Left ventricle myocardium inferior (tissue), 1 donor: ENCODE measurements at regions not wholly inside any gene's neighbourhood (a gene's known extent, or its start where the extent isn't known, plus 50 kb on each side); places are given as distances from the start of the nearest gene placed in this dataset.

ENCODE experiments used
- DNase-seq: peaks from one replicate; pipeline ENCODE4 v3.0.0-alpha.2; 2020
- H3K27ac ChIP-seq: fragments of 200-600 bp; replicated peaks from 2 replicates; pipeline ENCODE4 v1.8.0; 2021
- H3K27me3 ChIP-seq: fragments of 200-600 bp; 2 replicates; pipeline ENCODE4 v1.8.0; 2021; ENCODE audit warnings: low read depth
- H3K36me3 ChIP-seq: fragments of 200-600 bp; 2 replicates; pipeline ENCODE4 v1.8.0; 2021
- H3K4me1 ChIP-seq: fragments of 200-600 bp; 2 replicates; pipeline ENCODE4 v1.8.0; 2021
- H3K4me3 ChIP-seq: fragments of 200-600 bp; 2 replicates; pipeline ENCODE4 v1.8.0; 2021; ENCODE audit warnings: mild to moderate bottlenecking, moderate library complexity
- H3K9me3 ChIP-seq: fragments of 200-600 bp; replicated peaks from 2 replicates; pipeline ENCODE4 v1.8.0; 2021
- intact Hi-C: fragments of 100-400 bp; cut with micrococcal nuclease; formaldehyde crosslinking; loops from one replicate; pipeline ENCODE4 v1.11.0; 2022
- TF ChIP-seq, protein P1 (sequence below): fragments of 200-600 bp; IDR thresholded peaks from 2 replicates; pipeline ENCODE4 v1.8.0; 2021; ENCODE audit warnings: antibody characterized with exemption, mild to moderate bottlenecking, borderline replicate concordance
- donor health status: DM: no; HTN: yes; CAD: no; lungs with severe emphysema.

DNA sequence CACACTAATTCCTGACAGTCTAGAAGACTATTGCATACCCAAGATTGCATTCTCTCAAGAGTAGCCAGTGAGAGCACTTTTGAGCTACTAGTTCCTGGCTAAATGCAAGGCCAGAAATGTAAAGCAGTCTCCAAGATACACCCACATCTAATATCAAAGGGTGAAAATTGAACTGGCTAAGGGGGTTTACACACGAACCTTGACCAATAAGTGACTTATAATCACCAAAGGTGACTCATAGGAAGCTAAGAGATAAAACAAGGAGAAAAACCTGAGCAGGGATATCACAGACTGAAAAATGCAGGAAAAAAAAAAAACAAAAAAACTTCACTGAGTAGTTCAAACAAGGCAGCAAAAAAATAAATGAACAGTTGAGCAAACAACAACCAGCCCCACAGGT lies 172.2 kb upstream of the RRP15 start:
- DNase-seq = no peak
- H3K27me3 ChIP-seq = no peaks in the 10 kb centered on the region
- TF ChIP-seq, protein P1, sequence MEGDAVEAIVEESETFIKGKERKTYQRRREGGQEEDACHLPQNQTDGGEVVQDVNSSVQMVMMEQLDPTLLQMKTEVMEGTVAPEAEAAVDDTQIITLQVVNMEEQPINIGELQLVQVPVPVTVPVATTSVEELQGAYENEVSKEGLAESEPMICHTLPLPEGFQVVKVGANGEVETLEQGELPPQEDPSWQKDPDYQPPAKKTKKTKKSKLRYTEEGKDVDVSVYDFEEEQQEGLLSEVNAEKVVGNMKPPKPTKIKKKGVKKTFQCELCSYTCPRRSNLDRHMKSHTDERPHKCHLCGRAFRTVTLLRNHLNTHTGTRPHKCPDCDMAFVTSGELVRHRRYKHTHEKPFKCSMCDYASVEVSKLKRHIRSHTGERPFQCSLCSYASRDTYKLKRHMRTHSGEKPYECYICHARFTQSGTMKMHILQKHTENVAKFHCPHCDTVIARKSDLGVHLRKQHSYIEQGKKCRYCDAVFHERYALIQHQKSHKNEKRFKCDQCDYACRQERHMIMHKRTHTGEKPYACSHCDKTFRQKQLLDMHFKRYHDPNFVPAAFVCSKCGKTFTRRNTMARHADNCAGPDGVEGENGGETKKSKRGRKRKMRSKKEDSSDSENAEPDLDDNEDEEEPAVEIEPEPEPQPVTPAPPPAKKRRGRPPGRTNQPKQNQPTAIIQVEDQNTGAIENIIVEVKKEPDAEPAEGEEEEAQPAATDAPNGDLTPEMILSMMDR = no peak
- H3K36me3 ChIP-seq = no peaks in the 10 kb centered on the region
- no peaks in the 10 kb centered on the region for H3K4me1 ChIP-seq
- peaks cover 35% of the 10 kb centered on the region for H3K9me3 ChIP-seq
- no peak overlapping the region for H3K27ac ChIP-seq
- intact Hi-C loops = no loop called here
- no peak overlapping the region for H3K4me3 ChIP-seq

DNA sequence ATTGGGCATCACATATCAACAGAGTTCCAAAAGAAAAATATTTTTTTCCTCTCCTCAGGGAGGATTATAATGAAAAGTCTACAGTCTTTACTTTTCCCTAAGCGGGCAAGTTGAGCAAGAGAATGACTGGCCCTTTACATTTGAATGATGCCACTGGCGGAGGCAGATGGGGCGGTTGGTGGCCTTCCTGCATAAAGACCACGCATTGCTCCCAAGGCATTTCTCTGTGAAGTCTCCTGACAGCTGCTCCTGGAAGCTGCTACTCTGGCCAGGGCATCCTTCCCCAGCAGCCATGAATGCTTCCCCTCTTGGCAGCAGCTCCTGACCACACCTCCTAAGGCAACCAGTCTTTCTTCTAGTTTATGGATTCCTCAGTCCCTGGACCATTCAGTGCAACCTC lies 161.1 kb upstream of the RRP15 start:
- Histone ChIP-seq H3K4me3 (no peak overlapping the region), H3K27me3 (no peaks in the 10 kb centered on the region), H3K36me3 (no peaks in the 10 kb centered on the region), H3K9me3 (no peaks in the 10 kb centered on the region), H3K4me1 (no peaks in the 10 kb centered on the region), H3K27ac (no peak overlapping the region)
- intact Hi-C loops = no loop called here
- no peak for DNase-seq
- TF ChIP-seq, protein P1 = no peak

DNA sequence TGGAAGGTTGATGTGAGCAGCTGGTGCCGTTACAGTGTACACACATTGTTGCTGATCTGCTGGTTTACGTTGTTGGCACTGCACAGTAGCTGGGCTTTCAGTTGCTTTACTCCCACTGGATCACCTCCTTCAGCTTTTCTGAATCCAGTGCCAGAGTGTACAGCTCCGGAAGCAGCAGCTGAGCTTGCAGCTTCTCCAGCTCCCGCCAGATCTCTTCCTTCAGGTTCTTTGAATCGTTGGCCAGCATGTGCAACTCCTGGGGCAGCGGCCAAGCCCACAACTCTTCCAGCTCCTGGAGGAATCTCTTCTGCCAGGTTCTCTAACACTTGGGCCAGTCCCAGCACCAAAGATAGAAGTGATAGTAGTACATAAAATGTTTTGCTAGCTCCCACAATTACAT lies 149.7 kb upstream of the RRP15 start:
- no peak overlapping the region for H3K4me3 ChIP-seq
- no peak overlapping the region for H3K27ac ChIP-seq
- peaks cover 16% of the 10 kb centered on the region for H3K9me3 ChIP-seq
- DNase-seq = no peak
- H3K4me1 ChIP-seq = no peaks in the 10 kb centered on the region
- H3K36me3 ChIP-seq = no peaks in the 10 kb centered on the region
- H3K27me3 ChIP-seq = no peaks in the 10 kb centered on the region
- TF ChIP-seq, protein P1 = no peak
- intact Hi-C loops = no loop called here

DNA sequence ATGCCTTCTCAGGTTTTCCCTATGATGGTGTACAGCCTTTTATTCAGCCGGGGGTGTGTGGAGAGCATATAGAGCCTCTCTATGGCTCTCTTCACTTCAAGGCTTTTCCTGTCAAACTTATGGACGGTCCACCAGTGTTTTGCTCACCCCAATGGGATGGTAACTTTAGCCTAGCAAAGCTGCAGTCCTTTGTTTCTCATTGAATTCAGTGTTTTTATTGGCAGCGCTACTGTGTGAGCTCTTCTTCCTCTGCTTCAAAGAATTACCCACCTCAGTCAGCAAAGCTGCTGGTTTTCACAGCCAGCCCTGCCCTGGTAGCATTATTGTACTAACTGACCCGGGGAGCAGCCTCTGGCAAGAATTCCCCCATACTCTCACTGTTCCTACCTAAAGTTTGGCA lies 145.3 kb upstream of the RRP15 start:
- no peak overlapping the region for H3K27ac ChIP-seq
- TF ChIP-seq, protein P1 = no peak
- no peak overlapping the region for H3K4me3 ChIP-seq
- H3K27me3 ChIP-seq = no peaks in the 10 kb centered on the region
- H3K36me3 ChIP-seq = no peaks in the 10 kb centered on the region
- DNase-seq = no peak
- H3K4me1 ChIP-seq = no peaks in the 10 kb centered on the region
- peaks cover 15% of the 10 kb centered on the region for H3K9me3 ChIP-seq
- intact Hi-C loops = no loop called here

DNA sequence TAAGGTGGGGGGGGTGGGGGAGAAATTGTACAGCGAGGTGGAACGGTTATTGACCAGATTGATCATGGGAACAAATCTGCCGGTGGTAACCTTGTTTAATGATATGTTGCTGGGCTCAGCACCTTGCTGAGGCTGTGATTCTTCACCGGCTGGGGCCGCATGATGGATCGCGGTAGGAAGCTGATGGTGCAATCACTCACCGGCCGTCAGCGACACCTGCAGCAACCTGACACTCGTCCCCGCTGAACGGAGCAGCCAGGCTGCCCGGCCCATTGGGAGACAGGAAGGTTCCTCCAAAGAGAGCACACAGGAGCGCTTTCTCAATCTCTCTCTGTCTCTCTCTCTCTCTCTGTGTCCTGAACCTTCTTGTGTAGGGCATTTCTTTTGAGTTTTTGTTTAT lies 128.5 kb upstream of the RRP15 start:
- H3K4me1 ChIP-seq = no peaks in the 10 kb centered on the region

More for the DNA sequence above, 128.5 kb upstream of the RRP15 start:
- intact Hi-C loops = no loop called here
- no peak overlapping the region for H3K27ac ChIP-seq
- peak; percentile 21 for DNase-seq
- peaks cover 38% of the 10 kb centered on the region for H3K27me3 ChIP-seq
- no peak overlapping the region for H3K4me3 ChIP-seq
- TF ChIP-seq, protein P1 = no peak
- no peaks in the 10 kb centered on the region for H3K36me3 ChIP-seq
- no peaks in the 10 kb centered on the region for H3K9me3 ChIP-seq
